ENCODE measurements at regions not wholly inside any gene's neighbourhood (a gene's known extent, or its start where the extent isn't known, plus 50 kb on each side); places are given as distances from the start of the nearest gene placed in this dataset.

DNA sequence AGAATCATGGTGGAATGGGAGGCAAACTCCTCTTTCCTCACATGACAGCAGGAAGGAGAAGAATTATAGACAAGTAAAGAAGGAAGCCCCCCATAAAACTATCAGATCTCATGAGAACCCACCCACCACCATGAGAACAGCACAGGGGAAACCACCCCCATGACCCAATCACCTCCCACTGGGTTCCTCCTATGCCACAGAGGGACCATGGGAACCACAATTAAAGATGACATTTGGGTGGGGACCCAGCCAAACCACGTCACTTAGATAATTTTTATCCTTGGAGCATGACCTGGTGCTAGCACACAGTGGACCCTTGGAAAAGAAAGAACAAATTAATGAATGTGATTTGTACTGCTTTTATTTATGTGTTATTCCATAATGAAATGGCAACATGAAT lies 188.6 kb upstream of the NCKAP5 start:
- TF ChIP-seq CTCF (IDR thresholded peaks at IDR 0.05) (no peak), GATA2 (CRISPR knock-in tag; IDR thresholded peaks at IDR 0.05) (no peak), EZH2phosphoT487 (IDR thresholded peaks at IDR 0.05; ENCODE audit: borderline replicate concordance, low read depth) (no peak), SMC3 (IDR thresholded peaks at IDR 0.05; ENCODE audit: low read depth, low read length) (no peak), EP300 (IDR thresholded peaks at IDR 0.05; ENCODE audit: borderline replicate concordance in 1 of 2, low read depth in 1 of 2, low read length in 1 of 2) (no peak), JUND (IDR thresholded peaks at IDR 0.05) (no peak)
